Endothelial cell of umbilical vein (primary cell): ENCODE measurements at regions not wholly inside any gene's neighbourhood (a gene's known extent, or its start where the extent isn't known, plus 50 kb on each side); places are given as distances from the start of the nearest gene placed in this dataset.

ENCODE experiments used
- BruUV-seq: library from RNA; stranded (reverse); fragments of 400-500 nt; replicated peaks from 2 replicates; lab custom pipeline; 2021; lab: Mats Ljungman, UMichigan
- CTCF ChIA-PET: fragments of 300-600, 350-600 bp; sonication (Branson Sonifier 250); formaldehyde crosslinking; loops from one replicate; lab custom pipeline; 2021; ENCODE audit warnings: antibody characterized with exemption, inconsistent platforms; lab: Charles Lee
- POLR2A ChIA-PET: fragments of 300-600, 350-600 bp; sonication (Branson Sonifier 250); formaldehyde crosslinking; loops from one replicate; lab custom pipeline; 2021; ENCODE audit warnings: antibody characterized with exemption, inconsistent platforms; lab: Charles Lee
- DNase-seq: peaks from one replicate; pipeline ENCODE4 v3.0.0-alpha.2; 2011; ENCODE audit warnings: low read depth, low spot score
- FAIRE-seq: peaks from 2 replicates; lab custom pipeline; 2011; peaks lifted over from hg19 to GRCh38; lab: Jason Lieb, UNC
- H2AFZ ChIP-seq: 2 replicates; pipeline ENCODE4 v1.6.0; 2012; ENCODE audit warnings: low read depth, low read length, control low read depth, inconsistent platforms
- H3K27ac ChIP-seq: 2 replicates; pipeline ENCODE4 v1.5.1; 2011; ENCODE audit warnings: low read depth, mild to moderate bottlenecking, control low read depth, low read length, moderate library complexity; ENCODE audit not compliant: insufficient read depth
- H3K27me3 ChIP-seq, 2 experiments: 2 replicates each; pipeline versions ENCODE4 v1.6.0 to v1.6.1; 2011; ENCODE audit warnings: low read length in 2 of 2, mixed read lengths in 1 of 2; ENCODE audit not compliant: control insufficient read depth in 2 of 2, insufficient read depth in 2 of 2
- H3K36me3 ChIP-seq, 2 experiments: 2 replicates in 1 of 2; 3 replicates in 1 of 2; pipeline ENCODE4 v1.5.1; 2011; ENCODE audit warnings: low read length in 2 of 2, mild to moderate bottlenecking in 1 of 2, moderate library complexity in 1 of 2; ENCODE audit not compliant: control insufficient read depth in 2 of 2, insufficient read depth in 2 of 2; ENCODE audit errors: extremely low read depth in 1 of 2
- H3K4me1 ChIP-seq: 3 replicates; pipeline ENCODE4 v1.5.1; 2011; ENCODE audit warnings: mild to moderate bottlenecking, low read length; ENCODE audit not compliant: control insufficient read depth, insufficient read depth; ENCODE audit errors: extremely low read depth
- H3K4me2 ChIP-seq: 2 replicates; pipeline ENCODE4 v1.6.1; 2011; ENCODE audit warnings: low read length, control low read depth, mixed read lengths; ENCODE audit not compliant: insufficient read depth
- H3K4me3 ChIP-seq, 3 experiments: fragments of 200-600 bp in 1 of 3; sonication (generic), shearing (Covaris generic) in 1 of 3; replicated peaks in 1 of 3; 2 replicates each; pipeline ENCODE4 v1.5.1; 2011 to 2016; ENCODE audit warnings: control low read depth in 3 of 3, low read length in 3 of 3, mild to moderate bottlenecking in 2 of 3, inconsistent platforms in 1 of 3, low read depth in 1 of 3, moderate library complexity in 1 of 3; ENCODE audit not compliant: insufficient read depth in 1 of 3
- H3K79me2 ChIP-seq: 2 replicates; pipeline ENCODE4 v1.6.0; 2012; ENCODE audit warnings: low read length, inconsistent platforms; ENCODE audit not compliant: control insufficient read depth, insufficient read depth
- H3K9ac ChIP-seq: replicated peaks from 2 replicates; pipeline ENCODE3; 2011; ENCODE audit warnings: low read length, control low read depth; ENCODE audit not compliant: insufficient read depth; ENCODE audit errors: extremely low read depth
- H3K9me1 ChIP-seq: replicated peaks from 3 replicates; pipeline ENCODE4 v1.6.0; 2011; ENCODE audit warnings: mild to moderate bottlenecking, low read length; ENCODE audit not compliant: control insufficient read depth, insufficient read depth; ENCODE audit errors: extremely low read depth
- H3K9me3 ChIP-seq: replicated peaks from 2 replicates; pipeline ENCODE4 v1.5.1; 2012; ENCODE audit warnings: low read length, inconsistent platforms; ENCODE audit not compliant: control insufficient read depth, insufficient read depth
- H4K20me1 ChIP-seq: replicated peaks from 2 replicates; pipeline ENCODE3; 2011; ENCODE audit warnings: mild to moderate bottlenecking, low read length; ENCODE audit not compliant: control insufficient read depth, insufficient read depth; ENCODE audit errors: extremely low read depth
- EZH2 ChIP-seq: IDR thresholded peaks from 2 replicates; pipeline ENCODE4 v1.6.1; 2012; ENCODE audit warnings: borderline replicate concordance, low read depth, mild to moderate bottlenecking, moderate library complexity, low read length, inconsistent platforms; ENCODE audit not compliant: severe bottlenecking
- FOS ChIP-seq: IDR thresholded peaks from 2 replicates; pipeline ENCODE4 v1.6.1; 2011; ENCODE audit warnings: mild to moderate bottlenecking, low read length, moderate library complexity, borderline replicate concordance; ENCODE audit not compliant: insufficient read depth
- GATA2 ChIP-seq: IDR thresholded peaks from 2 replicates; pipeline ENCODE4 v1.7.0; 2011; ENCODE audit warnings: low read depth, mild to moderate bottlenecking, moderate library complexity, mixed read lengths, low read length; ENCODE audit not compliant: insufficient read length, insufficient read depth
- JUN ChIP-seq: IDR thresholded peaks from 2 replicates; pipeline ENCODE4 v1.6.1; 2011; ENCODE audit warnings: borderline replicate concordance, low read depth; ENCODE audit not compliant: insufficient read length, insufficient read depth
- MYC ChIP-seq: IDR thresholded peaks from one replicate; pipeline ENCODE4 v1.6.1; 2011; ENCODE audit warnings: mild to moderate bottlenecking, low read depth, low read length
- POLR2A ChIP-seq: IDR thresholded peaks from 2 replicates; pipeline ENCODE4 v1.6.1; 2012; ENCODE audit warnings: low read depth, mild to moderate bottlenecking, control low read depth, low read length
- POLR2AphosphoS5 ChIP-seq: IDR thresholded peaks from 2 replicates; pipeline ENCODE4 v1.6.1; 2012; ENCODE audit warnings: low read depth, mild to moderate bottlenecking, control low read depth, low read length, moderate library complexity; ENCODE audit not compliant: insufficient read depth
- dilution Hi-C: fragments of 300-500 bp; cut with MboI; formaldehyde crosslinking; loops from one replicate; pipeline ENCODE4 v1.15.0; 2019; ENCODE audit warnings: low sequenced_read_pairs; ENCODE audit not compliant: extremely low pct_ligation_motif_present
- intact Hi-C: fragments of 100-400 bp; cut with micrococcal nuclease; formaldehyde crosslinking; loops from one replicate; pipeline ENCODE4 v1.10.0; 2022
- TF ChIP-seq, protein P1 (sequence below), 2 donors: IDR thresholded peaks; 1 replicate in 1 of 2; 2 replicates in 1 of 2; pipeline ENCODE4 v1.5.1; 2011; ENCODE audit warnings: low read length in 2 of 2, mild to moderate bottlenecking in 2 of 2, moderate library complexity in 2 of 2, control low read depth in 1 of 2, inconsistent platforms in 1 of 2, low read depth in 1 of 2; ENCODE audit not compliant: insufficient read depth in 1 of 2; ENCODE audit errors: extremely low read depth in 1 of 2
- TF ChIP-seq, protein P2 (sequence below): IDR thresholded peaks from 2 replicates; pipeline ENCODE4 v1.6.1; 2011; ENCODE audit not compliant: insufficient read depth, insufficient read length

DNA sequence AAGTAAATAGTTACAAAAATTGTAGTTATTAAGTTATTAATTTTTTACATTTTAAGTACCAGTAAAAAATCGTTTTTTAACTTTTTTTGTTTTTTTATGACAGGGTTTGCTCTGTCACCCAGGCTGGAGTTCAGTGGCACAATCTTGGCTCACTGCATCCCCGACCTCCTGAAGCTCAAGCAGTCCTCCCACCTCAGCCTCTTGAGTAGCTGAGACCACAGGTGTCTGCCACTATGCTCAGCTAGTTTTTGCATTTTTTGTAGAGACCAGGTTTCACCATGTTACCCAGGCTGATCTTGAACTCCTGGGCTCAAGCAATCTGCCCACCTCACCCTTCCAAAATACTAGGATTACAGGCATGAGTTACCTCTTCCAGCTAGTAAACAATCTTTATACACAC is 477.9 kb upstream of the MIR17HG start:
- Histone ChIP-seq H3K4me1 (no peaks in the 10 kb centered on the region), H3K36me3 (no peaks in the 10 kb centered on the region), H3K27me3 (no peaks in the 10 kb centered on the region), H3K9ac (no peak overlapping the region), H3K27ac (no peak overlapping the region), H2AFZ (no peak overlapping the region), H3K9me1 (no peaks in the 10 kb centered on the region), H3K4me3 (no peak overlapping the region), H3K79me2 (no peaks in the 10 kb centered on the region), H3K9me3 (no peaks in the 10 kb centered on the region), H4K20me1 (no peaks in the 10 kb centered on the region), H3K4me2 (no peak overlapping the region)
- DNase-seq, result no peak
- no peak for TF ChIP-seq GATA2
- TF ChIP-seq EZH2, result no peak
- TF ChIP-seq, protein P1, sequence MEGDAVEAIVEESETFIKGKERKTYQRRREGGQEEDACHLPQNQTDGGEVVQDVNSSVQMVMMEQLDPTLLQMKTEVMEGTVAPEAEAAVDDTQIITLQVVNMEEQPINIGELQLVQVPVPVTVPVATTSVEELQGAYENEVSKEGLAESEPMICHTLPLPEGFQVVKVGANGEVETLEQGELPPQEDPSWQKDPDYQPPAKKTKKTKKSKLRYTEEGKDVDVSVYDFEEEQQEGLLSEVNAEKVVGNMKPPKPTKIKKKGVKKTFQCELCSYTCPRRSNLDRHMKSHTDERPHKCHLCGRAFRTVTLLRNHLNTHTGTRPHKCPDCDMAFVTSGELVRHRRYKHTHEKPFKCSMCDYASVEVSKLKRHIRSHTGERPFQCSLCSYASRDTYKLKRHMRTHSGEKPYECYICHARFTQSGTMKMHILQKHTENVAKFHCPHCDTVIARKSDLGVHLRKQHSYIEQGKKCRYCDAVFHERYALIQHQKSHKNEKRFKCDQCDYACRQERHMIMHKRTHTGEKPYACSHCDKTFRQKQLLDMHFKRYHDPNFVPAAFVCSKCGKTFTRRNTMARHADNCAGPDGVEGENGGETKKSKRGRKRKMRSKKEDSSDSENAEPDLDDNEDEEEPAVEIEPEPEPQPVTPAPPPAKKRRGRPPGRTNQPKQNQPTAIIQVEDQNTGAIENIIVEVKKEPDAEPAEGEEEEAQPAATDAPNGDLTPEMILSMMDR (IDR thresholded peaks at IDR 0.05; ENCODE audit: extremely low read depth in 1 of 2, insufficient read depth in 1 of 2, low read depth in 1 of 2, low read length in 2 of 2), result no peak
- no peak for TF ChIP-seq MYC
- TF ChIP-seq FOS, result no peak
- TF ChIP-seq, protein P2, sequence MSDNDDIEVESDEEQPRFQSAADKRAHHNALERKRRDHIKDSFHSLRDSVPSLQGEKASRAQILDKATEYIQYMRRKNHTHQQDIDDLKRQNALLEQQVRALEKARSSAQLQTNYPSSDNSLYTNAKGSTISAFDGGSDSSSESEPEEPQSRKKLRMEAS, result no peak
- no peak for TF ChIP-seq POLR2A
- TF ChIP-seq POLR2AphosphoS5, result no peak
- no peak for TF ChIP-seq JUN
- no peak for FAIRE-seq
- POLR2A ChIA-PET, result no interaction called here
- dilution Hi-C loops, result no loop called here
- BruUV-seq, result no TSS peak
- CTCF ChIA-PET, result no interaction called here
- intact Hi-C loops, result loop anchor here (5.0 to 10.0 kb wide), 4 partner anchors 148 to 1507 kb away; no protein-coding TSS in a partner anchor
